ENCODE measurements at regions not wholly inside any gene's neighbourhood (a gene's known extent, or its start where the extent isn't known, plus 50 kb on each side); places are given as distances from the start of the nearest gene placed in this dataset.

DNA sequence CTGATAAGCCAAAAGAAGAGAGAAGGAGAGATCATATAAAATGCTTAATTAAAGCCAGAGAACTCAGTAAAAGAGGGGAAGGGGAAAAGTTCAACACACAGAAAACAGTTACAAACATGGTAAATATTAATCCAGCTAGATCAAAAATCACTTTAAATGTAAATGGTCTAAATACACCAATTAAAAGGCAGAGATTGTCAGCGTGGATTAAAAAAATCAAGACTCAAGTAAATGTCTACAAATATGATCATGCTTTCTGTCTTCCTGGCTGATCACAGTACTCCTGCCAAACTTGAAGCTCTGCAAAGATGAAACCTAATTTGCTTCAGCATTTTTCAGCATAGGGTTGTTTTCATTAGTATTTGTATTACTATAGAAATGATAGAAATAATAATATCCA, 54.6 kb upstream of the RNF32 start:
- TF ChIP-seq, protein P1, sequence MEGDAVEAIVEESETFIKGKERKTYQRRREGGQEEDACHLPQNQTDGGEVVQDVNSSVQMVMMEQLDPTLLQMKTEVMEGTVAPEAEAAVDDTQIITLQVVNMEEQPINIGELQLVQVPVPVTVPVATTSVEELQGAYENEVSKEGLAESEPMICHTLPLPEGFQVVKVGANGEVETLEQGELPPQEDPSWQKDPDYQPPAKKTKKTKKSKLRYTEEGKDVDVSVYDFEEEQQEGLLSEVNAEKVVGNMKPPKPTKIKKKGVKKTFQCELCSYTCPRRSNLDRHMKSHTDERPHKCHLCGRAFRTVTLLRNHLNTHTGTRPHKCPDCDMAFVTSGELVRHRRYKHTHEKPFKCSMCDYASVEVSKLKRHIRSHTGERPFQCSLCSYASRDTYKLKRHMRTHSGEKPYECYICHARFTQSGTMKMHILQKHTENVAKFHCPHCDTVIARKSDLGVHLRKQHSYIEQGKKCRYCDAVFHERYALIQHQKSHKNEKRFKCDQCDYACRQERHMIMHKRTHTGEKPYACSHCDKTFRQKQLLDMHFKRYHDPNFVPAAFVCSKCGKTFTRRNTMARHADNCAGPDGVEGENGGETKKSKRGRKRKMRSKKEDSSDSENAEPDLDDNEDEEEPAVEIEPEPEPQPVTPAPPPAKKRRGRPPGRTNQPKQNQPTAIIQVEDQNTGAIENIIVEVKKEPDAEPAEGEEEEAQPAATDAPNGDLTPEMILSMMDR (conservative IDR thresholded peaks at IDR 0.05): no peak
- TF ChIP-seq ZFX (IDR thresholded peaks at IDR 0.05): no peak

Data from C4-2B (cell line).